CD4-positive, alpha-beta T cell treated with Interleukin-2 at 100 ng/mL for 4 hours (primary cell): ENCODE measurements at regions not wholly inside any gene's neighbourhood (a gene's known extent, or its start where the extent isn't known, plus 50 kb on each side); places are given as distances from the start of the nearest gene placed in this dataset.
A peak's percentile ranks its signal among the peaks of the same experiment; 100 is the strongest.

Experiments used
- DNase-seq: peaks from one replicate; pipeline ENCODE4 v3.0.0-alpha.2; 2020; ENCODE audit warnings: low spot score

DNA sequence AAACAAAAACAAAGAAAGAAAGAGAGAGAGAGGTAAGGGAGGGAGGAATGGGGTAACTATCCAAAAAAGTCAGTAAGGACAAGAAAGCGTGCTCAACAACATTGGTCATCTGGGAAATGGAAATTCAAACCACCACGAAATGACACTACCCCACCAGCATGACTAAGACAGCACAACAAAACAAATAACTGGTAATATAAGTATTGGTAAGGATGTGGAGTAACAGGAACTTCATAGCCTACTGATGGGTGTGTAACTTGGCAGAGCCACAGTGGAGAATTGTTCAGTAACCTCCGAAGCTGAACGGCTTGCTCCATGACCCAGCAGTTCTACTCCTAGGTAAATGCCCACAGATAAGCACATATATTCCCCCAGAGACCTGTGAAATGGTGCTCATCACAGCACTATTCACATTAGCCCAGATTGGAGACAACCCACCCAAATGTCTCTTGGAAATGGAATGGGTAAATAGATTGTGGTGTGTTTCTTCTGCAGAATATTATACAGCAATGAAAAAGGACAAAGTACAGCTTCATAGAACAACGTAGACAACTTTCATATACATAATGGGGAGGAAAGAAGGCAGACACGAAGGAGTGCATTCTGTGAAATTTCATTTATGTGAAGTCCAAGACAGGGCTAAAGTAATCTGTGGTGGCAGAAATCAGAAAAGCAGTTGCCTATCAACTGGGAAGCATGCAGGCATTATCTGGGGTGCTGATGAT is 95.5 kb upstream of the ATP6AP2 start:
- no peak for DNase-seq

- DNase-seq = no peak
Observed at GRCh38 chrX:40484408-40485091, 96.2 kb upstream of the ATP6AP2 start.

DNA sequence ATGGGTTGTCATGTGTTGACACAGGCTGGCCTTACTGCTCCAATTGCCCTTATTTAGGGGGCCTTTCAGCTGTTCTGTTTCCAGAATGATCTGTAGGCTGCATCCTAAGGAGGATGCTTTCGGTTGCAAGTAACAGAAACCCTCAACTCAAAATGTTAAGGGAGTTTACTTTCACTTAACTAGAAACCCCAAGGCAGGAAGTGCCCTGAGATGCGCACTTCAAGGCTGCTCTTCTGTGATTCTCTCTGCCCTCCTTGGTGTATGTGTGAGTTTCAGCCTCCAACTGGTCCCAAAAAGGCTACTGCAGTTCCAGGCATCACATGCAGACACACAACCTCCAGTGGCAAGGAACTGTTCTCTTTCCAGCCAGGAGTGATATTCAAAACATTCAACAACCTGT is 97.3 kb upstream of the ATP6AP2 start:
- no peak for DNase-seq

DNA sequence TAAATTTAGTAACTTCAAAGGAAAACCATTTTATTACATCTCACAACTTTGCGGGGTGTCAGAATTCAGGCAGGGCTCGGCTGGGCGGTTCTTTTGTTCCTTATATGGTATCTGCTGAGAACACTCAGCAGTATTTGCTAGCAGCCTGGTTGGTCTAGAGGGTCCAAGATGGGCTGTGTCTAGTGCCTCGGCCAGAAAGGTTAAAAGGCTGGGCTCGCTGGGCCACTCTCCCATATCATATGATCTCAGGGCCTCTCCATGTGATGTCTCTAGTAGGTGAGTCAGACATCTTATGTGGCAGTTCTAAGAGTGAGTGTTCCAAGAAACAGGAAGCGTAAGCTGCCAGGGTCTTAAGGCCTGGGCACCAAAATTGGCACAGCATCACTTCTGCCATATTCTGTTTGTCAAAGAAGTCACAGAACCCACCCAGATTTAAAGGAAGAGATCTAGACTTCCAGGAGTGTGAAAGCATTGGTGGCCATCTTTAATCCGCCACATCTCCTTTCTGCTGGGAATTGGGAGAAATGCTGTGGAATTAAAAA is 100.9 kb upstream of the ATP6AP2 start:
- DNase-seq = no peak

DNA sequence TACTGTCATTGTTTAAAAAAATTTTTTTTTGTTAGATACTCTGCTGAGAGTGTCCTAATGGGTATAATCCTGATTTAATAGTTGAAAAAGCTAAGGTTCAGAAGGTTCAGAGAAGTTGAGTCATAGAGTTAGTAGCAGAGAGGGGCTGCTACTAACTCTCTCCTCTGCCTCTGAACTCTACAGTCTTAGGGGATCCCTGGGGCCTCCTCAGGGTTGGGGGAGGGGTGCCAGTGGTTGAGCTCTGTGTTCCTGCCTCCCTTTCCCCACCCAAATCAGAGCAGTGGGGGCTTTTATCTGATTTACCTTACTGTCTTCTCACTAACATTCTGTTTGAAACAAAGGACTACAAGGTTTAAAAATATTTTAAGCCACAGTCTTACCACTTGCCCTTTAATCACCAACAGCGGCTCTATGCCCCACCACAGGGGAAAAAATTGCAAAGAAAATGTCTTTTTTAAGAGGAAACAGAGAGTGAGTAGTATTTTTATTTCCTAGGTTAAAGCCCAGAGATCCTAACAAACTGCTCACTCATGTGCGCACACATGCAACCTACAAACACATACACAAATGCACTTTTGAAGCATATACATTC is 102.2 kb upstream of the ATP6AP2 start:
- no peak for DNase-seq

GRCh38 chrX:40476958-40477357 is 103.8 kb upstream of the ATP6AP2 start:
- DNase-seq = no peak

DNA sequence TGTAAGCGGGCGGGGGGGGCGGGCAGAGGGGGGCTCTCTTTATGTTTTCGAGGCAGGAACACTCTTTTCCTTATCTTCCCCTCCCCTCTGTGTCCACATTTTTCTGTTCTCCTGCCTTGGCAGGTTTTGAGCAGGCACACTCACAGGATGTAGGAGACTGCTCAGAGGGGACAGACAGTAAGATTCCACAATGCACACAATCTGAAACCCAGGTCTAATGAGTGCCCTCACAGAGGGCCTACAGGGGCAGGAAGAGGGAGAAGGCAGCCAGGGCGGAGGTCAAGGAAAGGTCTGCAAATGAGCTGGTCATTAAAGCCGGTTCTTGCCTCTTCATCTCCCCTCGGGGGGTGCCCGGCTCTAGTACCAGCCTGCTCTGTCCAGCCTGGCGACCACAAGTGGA is 106.1 kb upstream of the ATP6AP2 start:
- no peak for DNase-seq

DNA sequence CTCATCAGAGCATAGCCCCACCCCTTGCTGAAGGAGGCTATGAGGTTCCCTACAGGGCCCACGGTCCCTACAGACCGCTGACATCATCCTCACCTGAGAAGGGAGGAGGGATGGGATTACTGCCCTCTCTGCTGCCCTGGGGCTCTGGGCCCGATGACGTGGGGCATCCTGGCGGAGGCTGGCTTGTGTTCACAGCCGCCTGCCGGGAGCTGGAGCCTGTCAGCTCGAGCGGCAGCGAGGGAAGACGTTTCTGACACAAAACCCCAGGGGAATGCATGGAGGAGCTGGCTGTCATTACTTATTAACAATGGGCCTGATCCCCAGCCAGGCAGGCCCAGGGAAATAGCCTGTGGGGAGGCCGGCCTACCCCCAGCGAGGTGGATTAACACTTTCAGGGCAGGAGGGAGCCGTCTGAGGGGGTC is 106.6 kb upstream of the ATP6AP2 start:
- no peak for DNase-seq

DNA sequence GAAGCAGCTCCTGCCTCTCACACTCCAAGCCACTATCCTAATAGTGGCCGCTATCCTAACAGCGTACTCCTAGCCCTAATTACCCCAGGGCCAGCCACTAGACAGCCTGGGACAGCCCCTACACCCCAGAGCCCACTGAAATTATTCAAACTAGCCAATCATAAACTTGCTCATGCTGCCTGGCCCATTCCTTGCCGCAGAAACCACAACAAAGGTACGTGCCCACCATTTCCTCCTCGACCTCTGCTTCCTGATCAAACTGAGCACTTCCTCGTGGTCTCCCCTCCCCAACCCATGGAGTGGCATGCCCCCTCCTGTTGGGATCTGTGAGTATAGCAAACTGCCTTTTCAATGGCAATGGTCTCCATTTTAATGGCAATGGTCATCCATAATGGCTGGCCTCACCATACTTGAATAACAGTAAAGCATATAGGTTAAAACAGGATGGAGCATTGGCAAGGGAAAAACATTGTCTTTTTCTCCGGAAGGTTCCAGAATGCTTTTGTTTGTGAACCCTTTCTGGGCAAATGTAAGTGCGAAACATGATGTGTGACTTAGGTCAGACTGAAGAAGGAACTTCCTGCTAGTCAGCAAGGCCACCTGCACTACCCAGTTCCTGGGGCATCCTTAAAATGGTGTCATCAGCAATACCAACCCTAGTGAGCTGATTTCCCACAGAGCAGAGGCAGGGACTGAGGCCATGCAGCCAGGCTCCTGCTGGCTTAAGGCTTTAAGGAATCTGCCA is 107.1 kb upstream of the ATP6AP2 start:
- DNase-seq = no peak

DNA sequence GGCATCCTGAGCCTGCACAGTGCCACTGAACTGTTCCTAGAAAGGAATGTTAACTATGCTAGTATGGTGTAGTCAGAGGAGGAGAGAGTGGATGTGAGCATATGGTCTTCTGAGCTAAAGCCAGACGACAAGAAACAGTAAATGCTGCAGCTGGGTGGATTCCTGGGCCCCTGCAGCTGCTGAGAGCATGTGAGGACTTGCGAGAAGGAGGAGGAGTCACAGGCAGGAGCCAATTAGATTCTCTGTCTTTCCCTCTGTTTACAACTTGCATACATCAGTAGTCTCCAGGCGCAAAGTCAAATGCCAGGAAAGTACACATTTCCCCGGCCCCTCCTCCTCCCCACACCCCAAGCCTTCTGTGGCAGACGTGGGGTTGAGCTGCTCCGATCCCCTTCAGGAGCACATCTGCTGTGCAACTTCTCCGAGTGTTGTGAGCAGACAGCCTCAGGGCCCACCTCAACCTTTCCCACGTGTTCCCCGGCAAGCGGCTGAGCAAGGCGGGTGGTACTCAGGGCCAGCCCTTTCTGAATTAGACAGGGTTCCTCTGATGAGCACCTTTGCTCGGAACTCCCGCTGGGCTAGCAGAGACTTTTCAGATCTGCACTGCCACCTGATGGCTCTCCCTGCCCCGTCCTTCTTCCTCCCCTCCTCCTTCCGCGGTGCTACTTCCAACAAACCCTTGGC is 108.7 kb upstream of the ATP6AP2 start:
- DNase-seq = no peak

GRCh38 chrX:40470830-40471429 is 109.8 kb upstream of the ATP6AP2 start:
- no peak for DNase-seq

DNA sequence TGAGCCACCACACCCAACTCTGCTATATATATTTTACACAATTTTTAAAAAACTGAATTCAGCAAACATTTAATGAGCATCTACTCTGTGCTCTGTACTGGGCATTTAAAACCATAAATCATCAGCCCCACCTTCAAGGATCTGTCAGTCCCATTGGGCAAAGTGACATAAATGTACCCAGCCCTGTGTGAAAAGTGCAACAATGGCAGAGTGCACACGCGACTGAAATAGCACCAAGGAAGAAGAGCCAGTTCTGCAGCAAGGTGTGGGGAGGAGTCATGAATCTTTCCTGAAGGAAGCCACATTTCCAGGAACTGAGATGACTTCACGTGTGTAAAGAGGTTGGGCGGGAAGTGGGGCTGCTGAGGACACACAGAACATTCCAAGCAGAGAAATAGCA is 111.5 kb upstream of the ATP6AP2 start:
- DNase-seq = no peak

DNA sequence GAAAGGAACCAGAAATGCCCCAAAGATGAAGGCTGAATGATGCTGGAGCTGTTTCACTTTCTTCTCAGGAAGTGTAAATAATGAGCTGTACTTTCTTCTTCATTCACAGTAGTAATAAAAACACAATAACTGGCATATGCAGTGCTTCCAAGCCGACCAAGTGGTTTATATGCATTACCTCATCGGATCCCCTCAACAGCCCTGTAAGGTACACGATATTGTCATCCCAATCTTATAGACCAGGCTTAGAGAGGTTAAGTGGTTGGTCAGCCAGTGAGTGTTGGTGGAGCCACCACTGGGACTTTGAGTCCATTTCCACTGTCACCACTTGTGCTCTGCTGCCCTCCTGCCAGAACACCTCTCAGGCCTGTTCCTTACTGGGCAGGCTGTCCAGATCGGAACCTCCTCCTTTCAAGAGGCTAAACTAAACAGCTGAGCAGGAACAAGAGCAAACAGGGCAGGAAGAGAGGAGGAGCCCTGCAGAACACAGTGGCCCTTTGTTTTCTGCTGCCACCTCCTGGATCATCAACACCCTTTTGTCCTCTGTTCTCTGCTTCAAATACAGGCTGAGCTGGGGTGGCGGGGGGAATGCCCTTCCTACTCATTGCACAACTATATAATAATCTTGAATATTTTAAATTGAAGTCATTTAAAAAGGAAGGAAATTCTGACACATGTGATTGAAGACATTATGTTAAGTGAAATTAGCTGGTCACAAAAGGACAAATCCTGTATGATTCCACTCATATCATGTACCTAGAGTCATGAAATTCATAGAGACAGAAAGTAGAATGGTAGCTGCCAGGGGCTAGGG is 112.5 kb upstream of the ATP6AP2 start:
- DNase-seq = peak; percentile 2

- DNase-seq = no peak
Observed at GRCh38 chrX:40467454-40467853, 113.3 kb upstream of the ATP6AP2 start.

- DNase-seq = no peak
Observed at GRCh38 chrX:40465735-40466551, 114.8 kb upstream of the ATP6AP2 start.

- DNase-seq = no peak
Observed at GRCh38 chrX:40462795-40463194, 118.0 kb upstream of the ATP6AP2 start.

DNA sequence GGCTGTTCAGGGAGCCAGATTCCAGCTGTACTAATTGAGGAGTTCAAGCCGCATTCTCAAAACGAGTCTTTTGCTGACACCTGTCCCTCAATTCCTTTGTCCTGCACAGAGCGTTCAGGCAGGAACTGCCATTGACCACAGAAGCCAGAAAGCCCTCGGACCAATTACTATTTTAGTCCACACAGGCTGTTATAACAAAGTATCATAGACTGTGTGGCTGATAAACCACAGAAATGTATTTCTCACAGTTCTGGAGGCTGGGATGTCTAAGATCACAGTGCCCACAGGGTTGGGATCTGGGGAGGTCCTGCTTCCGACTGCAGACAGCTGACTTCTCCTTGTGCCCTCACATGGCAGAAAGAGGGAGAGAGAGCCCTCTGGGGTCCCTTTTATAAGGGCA is 119.8 kb upstream of the ATP6AP2 start:
- DNase-seq = no peak

GRCh38 chrX:40459571-40460158 is 121.1 kb upstream of the ATP6AP2 start:
- no peak for DNase-seq

- DNase-seq = no peak
Observed at GRCh38 chrX:40457406-40457805, 123.4 kb upstream of the ATP6AP2 start.
